ENCODE measurements at regions not wholly inside any gene's neighbourhood (a gene's known extent, or its start where the extent isn't known, plus 50 kb on each side); places are given as distances from the start of the nearest gene placed in this dataset.
A peak's percentile ranks its signal among the peaks of the same experiment; 100 is the strongest.

- no peak for TF ChIP-seq CTCF (IDR thresholded peaks at IDR 0.05; ENCODE audit: unreplicated experiment)
- Mint-ChIP-seq H3K9me3 (ENCODE audit: unreplicated experiment) (no peaks in the 10 kb centered on the region), H3K4me3 (ENCODE audit: unreplicated experiment) (peak overlapping the region; percentile 56), H3K27ac (ENCODE audit: unreplicated experiment) (peak overlapping the region; percentile 100), H3K4me1 (ENCODE audit: unreplicated experiment) (peaks cover 92% of the 10 kb centered on the region), H3K36me3 (ENCODE audit: low read depth, unreplicated experiment) (no peaks in the 10 kb centered on the region), H3K27me3 (ENCODE audit: unreplicated experiment) (peaks cover 22% of the 10 kb centered on the region)
- peak; percentile 32 for DNase-seq (ENCODE audit: low spot score)
These were observed 114.7 kb upstream of the IRF2BP2 start for GRCh38 chr1:234724516-234725176.

GRCh38 chr1:234722904-234723720 lies 113.1 kb upstream of the IRF2BP2 start:
- H3K36me3 Mint-ChIP-seq (ENCODE audit: low read depth, unreplicated experiment), result no peaks in the 10 kb centered on the region
- peak overlapping the region; percentile 44 for H3K4me3 Mint-ChIP-seq (ENCODE audit: unreplicated experiment)
- H3K27me3 Mint-ChIP-seq (ENCODE audit: unreplicated experiment), result peaks cover 23% of the 10 kb centered on the region
- H3K27ac Mint-ChIP-seq (ENCODE audit: unreplicated experiment), result peak overlapping the region; percentile 100
- TF ChIP-seq CTCF (IDR thresholded peaks at IDR 0.05; ENCODE audit: unreplicated experiment), result no peak
- H3K4me1 Mint-ChIP-seq (ENCODE audit: unreplicated experiment), result peaks cover 93% of the 10 kb centered on the region
- DNase-seq (ENCODE audit: low spot score), result no peak
- H3K9me3 Mint-ChIP-seq (ENCODE audit: unreplicated experiment), result no peaks in the 10 kb centered on the region

- Mint-ChIP-seq H3K27ac (ENCODE audit: unreplicated experiment) (peak overlapping the region; percentile 95), H3K4me1 (ENCODE audit: unreplicated experiment) (peaks cover 94% of the 10 kb centered on the region), H3K4me3 (ENCODE audit: unreplicated experiment) (peak overlapping the region; percentile 65), H3K9me3 (ENCODE audit: unreplicated experiment) (no peaks in the 10 kb centered on the region), H3K36me3 (ENCODE audit: low read depth, unreplicated experiment) (no peaks in the 10 kb centered on the region), H3K27me3 (ENCODE audit: unreplicated experiment) (peaks cover 22% of the 10 kb centered on the region)
- no peak for TF ChIP-seq CTCF (IDR thresholded peaks at IDR 0.05; ENCODE audit: unreplicated experiment)
- no peak for DNase-seq (ENCODE audit: low spot score)
These were observed 112.3 kb upstream of the IRF2BP2 start for GRCh38 chr1:234722270-234722704.

GRCh38 chr1:234721476-234722269 lies 111.7 kb upstream of the IRF2BP2 start:
- peak overlapping the region; percentile 65 for H3K4me3 Mint-ChIP-seq (ENCODE audit: unreplicated experiment)
- DNase-seq (ENCODE audit: low spot score), result no peak
- peak overlapping the region; percentile 95 for H3K27ac Mint-ChIP-seq (ENCODE audit: unreplicated experiment)
- no peaks in the 10 kb centered on the region for H3K36me3 Mint-ChIP-seq (ENCODE audit: low read depth, unreplicated experiment)
- peaks cover 93% of the 10 kb centered on the region for H3K4me1 Mint-ChIP-seq (ENCODE audit: unreplicated experiment)
- TF ChIP-seq CTCF (IDR thresholded peaks at IDR 0.05; ENCODE audit: unreplicated experiment), result no peak
- H3K9me3 Mint-ChIP-seq (ENCODE audit: unreplicated experiment), result no peaks in the 10 kb centered on the region
- peaks cover 22% of the 10 kb centered on the region for H3K27me3 Mint-ChIP-seq (ENCODE audit: unreplicated experiment)
